Left colon (tissue), 2 donors: ENCODE measurements at regions not wholly inside any gene's neighbourhood (a gene's known extent, or its start where the extent isn't known, plus 50 kb on each side); places are given as distances from the start of the nearest gene placed in this dataset.

Experiments
- ATAC-seq: fragments of 200-7000 bp; cut with Tn5 transposase; one replicate; pipeline ENCODE4 v1.9.1; 2020; ENCODE audit warnings: mild to moderate bottlenecking, moderate library complexity
- DNase-seq, 2 donors: peaks; one replicate each; pipeline ENCODE4 v3.0.0-alpha.2; 2020
- intact Hi-C, 2 donors: fragments of 100-400 bp; cut with DNase I in 1 of 2; cut with micrococcal nuclease in 1 of 2; formaldehyde crosslinking; loops; one replicate each; pipeline versions ENCODE4 v1.11.2 to v1.14.0; 2022; cut with DNase I, micrococcal nuclease
- donor health status: DM: no; HTN: no; CAD: no.
- donor health status: DM: yes; HTN: yes; CAD: no.

DNA sequence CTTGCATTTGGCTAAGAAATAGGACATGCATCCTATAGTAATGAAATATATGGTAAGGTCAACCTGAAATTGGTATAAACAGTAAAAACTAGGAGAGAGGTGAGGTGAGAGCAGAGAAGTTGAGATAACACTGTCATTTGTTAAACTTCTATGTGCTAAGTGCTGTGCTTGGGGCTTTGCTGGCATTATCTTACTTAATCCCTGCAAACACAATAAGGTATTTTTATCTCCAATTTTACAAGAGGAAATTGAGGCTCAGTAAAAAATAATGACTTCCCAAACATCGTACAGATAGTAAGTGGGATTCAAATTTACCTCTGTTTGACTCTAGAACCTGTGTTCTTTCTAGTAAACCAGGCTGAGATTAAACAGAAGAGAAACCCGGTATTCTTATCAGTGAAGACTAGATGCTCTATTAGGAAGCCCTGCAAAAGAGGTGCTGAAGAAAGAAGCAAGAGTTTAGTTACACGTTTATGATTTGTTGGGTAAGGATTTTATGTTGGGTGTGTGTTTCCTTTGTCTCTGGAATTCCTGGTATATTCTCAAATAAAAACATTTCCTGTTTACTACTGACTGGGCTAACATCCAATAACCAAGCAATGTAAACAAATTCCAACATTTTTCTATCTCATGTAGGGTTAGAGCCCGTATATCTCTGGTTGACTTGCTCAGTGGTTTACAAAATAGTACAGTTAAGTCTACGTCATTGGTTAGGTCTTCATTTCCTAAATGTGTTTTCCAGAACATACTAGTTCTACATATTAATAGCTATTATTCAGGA is 137.3 kb upstream of the FNDC3A start:
- no peak for ATAC-seq
- no peak for DNase-seq
- intact Hi-C loops = no loop called here

DNA sequence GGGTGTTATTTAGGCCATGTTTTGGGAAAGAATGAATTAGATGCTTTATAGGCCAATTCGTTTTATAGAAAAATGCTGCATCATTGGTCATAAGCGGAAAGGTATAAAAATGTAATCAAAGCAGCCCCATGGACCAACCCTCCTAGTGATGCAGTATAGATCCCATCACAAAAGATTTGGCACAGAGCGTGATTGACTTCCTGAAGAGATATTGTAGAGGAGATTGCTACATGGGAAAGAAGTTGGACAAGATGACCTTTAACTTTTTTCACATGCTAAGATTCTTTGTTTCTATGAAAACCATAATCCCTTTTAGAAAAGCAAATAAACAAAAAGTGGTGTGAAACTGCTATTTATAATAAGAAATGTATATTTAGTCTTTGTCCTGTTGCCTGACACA is 136.5 kb upstream of the FNDC3A start:
- ATAC-seq = no peak
- intact Hi-C loops = no loop called here
- DNase-seq = no peak

DNA sequence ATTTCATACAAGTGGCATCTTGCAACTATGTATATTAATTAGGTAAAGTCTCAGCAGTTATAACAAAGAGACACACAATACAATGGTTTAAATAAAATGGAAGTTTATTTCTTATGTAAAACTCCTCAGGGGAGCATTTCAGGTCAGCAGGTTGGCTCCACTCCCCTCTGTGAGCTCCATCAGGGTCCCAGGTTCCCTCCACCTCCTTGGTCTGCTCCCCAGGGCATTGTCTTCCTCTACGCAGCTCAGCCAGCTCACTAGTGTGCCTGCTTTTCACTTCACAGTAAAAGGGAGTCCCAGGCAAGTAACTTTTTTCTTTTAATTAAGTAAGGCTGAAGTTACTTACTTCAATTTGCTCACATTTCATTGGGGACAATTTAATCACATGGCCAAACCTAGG is 135.3 kb upstream of the FNDC3A start:
- ATAC-seq (no peak), DNase-seq (no peak)
- intact Hi-C loops = no loop called here

DNA sequence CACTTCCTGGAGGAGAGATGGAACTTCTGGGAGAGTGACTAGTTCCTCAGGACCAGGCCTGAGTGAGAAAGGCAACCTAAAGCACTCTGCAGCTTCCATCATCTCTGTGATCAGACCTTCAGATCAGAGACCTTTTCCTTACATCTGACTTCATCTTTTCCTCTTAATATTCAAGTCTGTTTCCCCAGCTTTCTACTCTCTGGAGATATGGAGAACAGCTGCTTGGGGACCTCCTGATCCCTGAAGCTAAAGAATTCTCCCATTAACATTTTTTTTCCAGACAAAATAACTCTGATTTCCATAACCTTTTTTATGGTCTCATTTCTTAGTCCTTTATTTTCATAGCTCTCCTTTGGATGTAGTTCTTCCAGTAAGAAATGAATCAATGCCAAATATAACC is 133.4 kb upstream of the FNDC3A start:
- DNase-seq = no peak
- intact Hi-C loops = no loop called here
- no peak for ATAC-seq

DNA sequence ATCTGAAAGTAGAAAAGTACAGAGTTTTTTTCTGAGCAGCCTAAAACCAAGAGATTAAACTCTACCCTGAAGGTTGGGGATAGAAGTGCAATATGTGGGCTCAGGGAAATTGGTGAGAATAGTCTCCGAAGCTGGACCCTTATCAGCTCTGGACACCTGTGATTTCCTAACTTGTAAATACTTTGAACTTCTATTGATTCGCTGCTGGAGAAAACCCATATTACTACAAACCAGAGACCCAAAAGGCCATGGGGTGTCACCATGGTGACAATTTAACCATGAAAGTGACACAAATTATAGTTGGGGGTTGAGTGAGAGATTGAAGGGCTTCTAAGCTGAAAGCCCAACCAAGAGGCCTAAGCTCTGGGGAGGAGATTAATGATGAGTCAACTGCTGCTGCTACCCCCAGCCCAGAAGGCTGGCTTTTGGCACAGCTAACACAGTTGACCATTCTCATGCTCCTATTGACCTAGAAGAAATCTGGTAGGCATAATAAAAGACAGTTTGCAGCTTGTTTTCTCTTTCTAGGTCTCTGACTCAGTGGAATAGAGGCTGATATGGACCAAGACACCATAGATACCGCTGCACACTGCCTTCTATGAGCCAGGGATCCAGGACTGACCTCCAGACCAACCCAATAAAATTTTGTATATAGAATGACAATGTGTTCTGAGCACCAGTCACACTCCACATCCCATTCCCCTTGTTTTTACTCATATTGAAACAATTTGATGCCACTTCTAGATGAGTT is 131.9 kb upstream of the FNDC3A start:
- no peak for DNase-seq

DNA sequence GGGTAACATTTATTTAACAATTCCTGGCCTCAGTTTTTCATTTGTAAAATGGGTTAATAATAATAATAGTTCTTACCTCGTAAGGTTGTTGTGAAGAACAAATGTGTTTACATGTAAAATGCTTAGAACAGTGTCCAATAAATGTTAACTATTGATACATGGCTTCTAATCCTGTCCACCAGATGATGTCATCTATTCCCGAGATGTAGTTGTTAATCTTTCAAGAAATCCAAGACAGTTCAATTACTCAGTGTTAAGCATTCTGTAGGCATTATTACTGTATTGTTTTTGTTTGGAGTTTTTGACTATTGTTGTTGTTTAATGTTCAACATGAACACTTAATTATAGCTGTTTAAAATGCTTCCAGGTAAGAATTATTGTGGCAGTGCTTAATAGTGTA is 131.0 kb upstream of the FNDC3A start:
- intact Hi-C loops = no loop called here

More for the DNA sequence above, 131.9 kb upstream of the FNDC3A start:
- no peak for ATAC-seq
- intact Hi-C loops = no loop called here

DNA sequence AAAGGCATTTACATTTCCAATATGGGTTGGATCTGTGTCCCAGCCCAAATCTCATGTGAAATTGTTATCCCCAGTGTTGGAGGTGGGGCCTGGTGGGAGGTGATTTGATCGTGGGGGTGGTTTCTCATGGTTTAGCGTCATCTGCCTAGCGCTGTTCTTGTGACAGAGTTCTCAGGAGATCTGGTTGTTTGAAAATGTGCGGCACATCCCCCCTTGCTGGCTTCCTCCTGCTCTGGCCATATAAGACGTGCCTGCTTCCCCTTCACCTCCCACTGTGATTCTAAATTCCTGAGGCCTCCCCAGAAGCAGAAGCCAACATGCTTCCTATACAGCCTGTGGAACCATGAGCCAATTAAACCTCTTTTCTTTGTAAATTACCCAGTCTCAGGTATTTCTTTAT is 126.2 kb upstream of the FNDC3A start:
- intact Hi-C loops = no loop called here
- ATAC-seq = no peak

More for the DNA sequence above, 131.0 kb upstream of the FNDC3A start:
- no peak for DNase-seq
- ATAC-seq = no peak

DNA sequence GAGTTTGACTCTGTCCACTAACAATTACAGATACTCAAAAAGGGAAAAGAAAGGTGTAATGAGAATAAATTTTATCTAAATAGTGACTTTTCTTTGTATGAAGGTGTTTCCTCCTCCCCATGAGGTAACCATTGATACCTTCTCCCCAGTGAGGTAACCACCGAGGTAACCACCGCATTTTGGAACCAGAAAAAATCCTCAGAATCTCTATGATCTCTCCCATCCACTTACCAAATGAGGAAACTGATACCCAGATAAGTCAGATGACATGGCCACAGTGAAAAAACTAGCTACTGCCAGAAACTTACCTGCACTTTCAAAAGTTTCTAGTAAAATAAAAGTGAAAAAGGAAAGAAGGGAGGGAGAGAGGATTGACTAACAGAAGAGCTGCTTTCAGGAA is 124.0 kb upstream of the FNDC3A start:
- no peak for ATAC-seq
- intact Hi-C loops = no loop called here

More for the DNA sequence above, 126.2 kb upstream of the FNDC3A start:
- no peak for DNase-seq

DNA sequence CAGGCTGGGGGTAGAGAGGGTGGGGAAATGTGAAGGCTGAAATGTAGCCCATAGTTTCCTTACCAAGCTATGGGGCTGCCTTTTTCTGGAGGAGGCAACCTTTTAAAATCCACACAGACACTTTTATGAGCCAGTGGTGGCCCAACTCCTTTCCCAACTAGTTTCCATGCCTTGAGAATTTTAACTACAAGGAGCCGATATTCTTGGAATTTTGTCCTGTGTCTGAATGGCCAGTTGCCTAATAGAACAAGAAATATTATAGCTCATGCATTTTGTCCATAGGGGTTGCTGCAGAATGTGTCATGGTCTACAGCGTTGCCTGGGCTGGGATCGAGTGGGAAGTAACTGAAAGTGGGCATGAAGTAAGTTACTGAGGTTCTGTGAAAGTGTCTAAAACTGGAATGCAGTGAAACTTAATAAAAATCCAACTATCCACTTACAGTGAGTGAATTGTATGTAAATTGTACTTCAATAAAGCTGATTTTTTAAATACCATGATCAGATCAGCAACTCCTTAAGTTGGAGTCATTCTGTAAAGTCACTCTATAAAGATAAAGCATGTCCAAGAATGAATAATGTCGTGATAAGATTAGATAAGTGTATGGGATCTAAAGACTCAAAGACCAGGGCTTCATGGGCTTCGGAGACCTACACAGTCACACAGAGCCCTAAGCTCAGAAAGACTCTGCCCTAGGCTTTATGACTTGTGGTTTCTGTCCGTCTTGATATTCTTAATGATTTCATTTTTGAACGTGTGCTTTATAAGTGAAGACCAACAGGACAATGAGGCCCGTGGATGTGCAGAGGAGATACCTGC is 122.6 kb upstream of the FNDC3A start:
- ATAC-seq (no peak), DNase-seq (no peak)
- intact Hi-C loops = no loop called here

More for the DNA sequence above, 124.0 kb upstream of the FNDC3A start:
- no peak for DNase-seq

DNA sequence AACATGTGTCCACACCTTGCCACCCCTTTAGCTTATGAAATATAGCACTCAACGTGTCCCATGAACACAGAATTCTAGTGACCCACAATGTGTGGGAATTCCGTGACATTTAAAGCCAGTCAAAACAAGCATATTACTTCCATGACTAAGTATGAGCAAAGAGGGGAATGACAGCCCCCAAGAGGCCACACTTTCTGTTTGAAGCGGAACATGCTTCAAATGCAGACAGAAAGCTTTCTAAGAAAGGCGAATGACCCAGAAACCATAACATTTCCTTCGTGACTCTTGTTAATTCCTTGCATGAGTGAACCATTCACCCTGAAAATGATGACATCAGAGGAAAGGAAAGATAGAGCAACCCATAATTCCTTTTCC is 122.0 kb upstream of the FNDC3A start:
- DNase-seq (no peak), ATAC-seq (no peak)
- intact Hi-C loops = no loop called here

DNA sequence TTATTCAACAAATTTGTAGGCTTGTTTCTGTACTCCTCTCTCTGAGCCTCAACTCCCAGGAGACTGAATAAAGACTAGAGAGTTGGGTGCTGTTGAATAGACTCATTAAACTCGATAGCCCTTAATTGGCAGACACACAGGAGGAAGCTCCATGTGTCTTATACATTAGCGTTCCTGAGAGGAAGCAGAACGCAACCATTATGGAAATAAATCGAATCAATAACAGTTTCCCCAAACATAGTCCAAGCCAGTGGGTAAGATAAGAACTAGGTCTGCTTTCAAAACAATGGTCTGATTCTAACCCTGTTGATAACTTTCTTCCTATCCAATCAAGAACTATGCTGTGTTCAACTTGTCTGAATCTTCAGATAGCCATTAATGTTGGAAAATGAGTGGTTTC is 118.1 kb upstream of the FNDC3A start:
- DNase-seq = no peak
- ATAC-seq = no peak
- intact Hi-C loops = no loop called here

DNA sequence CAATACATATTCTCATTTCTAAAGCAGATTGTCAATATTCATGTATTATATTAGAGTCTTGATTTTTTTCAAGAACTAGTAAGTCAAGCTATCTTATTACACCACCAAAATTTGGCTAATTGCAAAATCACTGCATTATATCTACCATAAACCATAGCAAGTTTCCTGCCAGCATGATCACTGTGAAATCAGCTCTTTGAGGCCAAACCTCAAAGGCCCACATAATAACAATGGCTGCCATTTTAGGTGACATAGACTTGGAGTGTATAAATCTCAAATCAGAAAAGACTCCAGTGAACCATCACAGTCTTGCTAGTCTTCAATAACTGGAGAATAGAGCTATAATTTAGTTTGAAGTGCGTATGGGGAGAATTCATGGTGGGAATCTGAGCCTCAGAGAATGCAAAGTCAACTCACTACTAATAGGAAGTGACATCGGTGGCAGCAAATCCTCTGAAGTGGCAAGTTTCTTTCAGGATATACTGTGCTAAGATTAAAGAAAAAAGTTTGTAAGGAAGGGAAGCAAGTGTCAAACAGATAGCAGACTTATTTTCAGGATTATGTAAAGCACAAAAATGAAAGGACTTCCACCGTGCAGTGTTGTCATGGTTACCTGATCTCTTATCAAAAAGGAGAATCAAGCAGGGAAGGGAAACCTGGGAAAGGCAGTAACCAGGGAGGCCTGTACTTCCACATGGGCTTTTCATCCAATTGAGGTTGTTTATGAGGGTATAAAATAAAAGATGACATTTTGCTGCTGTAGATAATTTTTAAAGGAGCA is 117.4 kb upstream of the FNDC3A start:
- DNase-seq (no peak), ATAC-seq (peak; percentile 15)

DNA sequence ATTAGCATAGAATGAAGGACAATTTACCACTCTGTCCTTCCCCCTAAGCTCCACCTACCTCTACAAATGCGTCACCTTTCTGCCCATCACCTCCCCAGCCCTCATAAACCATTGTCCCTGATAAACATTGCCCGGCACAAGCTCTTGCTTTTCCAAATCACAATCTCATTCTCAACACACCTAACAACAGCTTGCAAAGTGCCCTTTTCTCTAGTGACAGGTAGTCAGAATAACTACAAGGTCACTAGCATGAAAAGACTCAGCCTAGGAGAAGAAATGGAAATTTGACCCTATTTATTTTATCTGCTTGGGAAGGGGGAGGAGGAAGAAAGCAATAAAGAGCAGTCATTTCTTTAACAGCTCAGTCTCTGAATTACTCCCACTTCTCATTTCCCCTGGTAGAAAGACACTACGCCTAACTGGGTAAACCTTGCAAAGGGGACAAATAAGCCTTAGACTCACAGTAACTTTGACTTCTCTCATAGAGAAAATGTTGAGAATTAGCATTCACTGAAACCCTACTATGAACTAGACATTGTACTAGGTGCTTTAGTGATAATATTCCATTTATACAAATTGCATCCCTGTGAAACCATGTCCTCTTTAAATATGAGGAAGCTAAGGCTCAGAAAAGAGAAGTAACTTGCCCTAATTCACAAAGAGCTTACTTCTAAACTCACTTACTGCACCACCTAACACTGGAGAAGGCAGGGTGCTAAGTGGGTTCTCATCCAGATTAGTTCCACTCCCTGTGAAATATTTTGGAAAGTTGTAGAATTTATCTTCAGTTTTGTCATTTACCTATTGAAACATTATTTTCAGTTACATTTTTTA is 116.2 kb upstream of the FNDC3A start:
- ATAC-seq (peak; percentile 94), DNase-seq (peak; percentile 28 to 62)
- intact Hi-C loops = no loop called here

More for the DNA sequence above, 117.4 kb upstream of the FNDC3A start:
- intact Hi-C loops = no loop called here

DNA sequence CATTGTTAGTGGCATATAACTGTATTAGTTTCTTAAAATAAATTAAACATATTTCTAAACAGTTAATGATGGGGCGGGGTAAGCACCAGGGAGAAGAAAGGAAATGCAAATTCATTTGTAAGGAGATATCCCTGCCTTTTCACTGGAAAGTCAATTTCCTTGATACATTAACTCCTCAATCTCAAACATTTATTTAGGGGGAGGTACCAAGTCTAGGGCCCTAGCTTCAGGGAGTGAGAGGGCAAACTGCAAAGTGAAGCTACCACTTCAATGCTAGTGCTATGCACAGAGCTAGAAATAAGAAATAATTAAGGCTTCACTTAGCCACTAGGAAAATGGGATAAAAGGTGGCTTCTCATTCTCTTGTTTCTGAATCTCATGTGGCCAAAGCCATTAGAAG is 115.3 kb upstream of the FNDC3A start:
- DNase-seq (no peak), ATAC-seq (peak; percentile 58)
- intact Hi-C loops = no loop called here

DNA sequence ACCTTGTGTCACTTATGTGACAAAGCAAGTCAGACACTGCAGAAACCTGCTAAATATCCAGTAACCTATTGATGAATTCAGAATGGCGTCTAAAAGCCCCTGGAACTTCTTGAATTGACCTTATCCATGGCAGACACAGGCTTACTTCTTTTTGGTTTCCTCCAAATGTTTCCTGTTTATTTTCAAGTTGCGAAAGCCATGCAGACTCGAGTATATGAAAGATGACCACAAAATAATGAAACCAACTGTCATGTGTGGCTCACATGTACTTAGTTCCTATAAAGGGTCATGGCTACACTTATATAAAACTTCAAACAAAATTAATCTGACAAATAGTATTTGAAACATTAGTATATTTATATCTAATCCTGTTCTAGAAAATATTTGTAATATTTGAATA is 113.1 kb upstream of the FNDC3A start:
- intact Hi-C loops = no loop called here

DNA sequence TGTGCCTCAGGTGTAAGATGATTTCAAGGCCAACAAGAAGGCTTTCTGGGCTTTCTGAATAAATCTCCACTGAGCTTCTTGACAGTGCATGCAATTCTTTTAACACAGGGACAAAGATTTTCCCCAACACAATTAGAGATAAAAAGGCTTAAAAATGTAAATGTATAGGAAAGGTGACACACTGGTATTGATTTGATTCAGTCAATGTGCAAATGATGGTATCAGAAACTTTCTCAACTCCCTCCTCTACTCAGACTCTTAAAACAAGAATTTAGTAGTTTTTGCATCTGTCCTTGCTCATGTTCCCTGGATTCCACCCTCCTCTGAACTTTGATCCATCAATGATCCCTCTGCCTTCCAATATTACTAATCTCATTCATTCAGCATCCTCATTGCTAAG is 111.6 kb upstream of the FNDC3A start:
- intact Hi-C loops = no loop called here
- ATAC-seq (no peak), DNase-seq (no peak)

More for the DNA sequence above, 113.1 kb upstream of the FNDC3A start:
- DNase-seq (no peak), ATAC-seq (no peak)

DNA sequence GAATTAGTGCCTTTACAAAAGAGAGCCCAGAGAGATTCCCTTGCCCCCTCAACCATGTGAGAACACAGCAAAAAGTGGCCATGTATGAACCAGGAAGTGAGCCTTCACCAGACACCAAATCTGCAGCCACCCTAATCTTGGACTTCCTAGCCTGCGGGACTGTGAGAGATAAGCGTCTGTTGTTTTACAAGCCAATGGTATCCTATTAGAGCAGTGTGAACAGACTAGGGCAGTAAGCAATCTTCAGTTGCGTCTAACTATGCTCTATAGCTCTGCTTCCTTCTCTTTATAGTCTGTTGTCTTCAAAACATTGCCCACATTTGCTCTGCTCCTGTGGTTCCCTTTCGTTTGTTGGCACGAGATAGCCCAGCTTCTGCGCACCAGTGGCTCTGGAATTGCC is 109.5 kb upstream of the FNDC3A start:
- DNase-seq = no peak
- peak; percentile 42 for ATAC-seq
- intact Hi-C loops = no loop called here

DNA sequence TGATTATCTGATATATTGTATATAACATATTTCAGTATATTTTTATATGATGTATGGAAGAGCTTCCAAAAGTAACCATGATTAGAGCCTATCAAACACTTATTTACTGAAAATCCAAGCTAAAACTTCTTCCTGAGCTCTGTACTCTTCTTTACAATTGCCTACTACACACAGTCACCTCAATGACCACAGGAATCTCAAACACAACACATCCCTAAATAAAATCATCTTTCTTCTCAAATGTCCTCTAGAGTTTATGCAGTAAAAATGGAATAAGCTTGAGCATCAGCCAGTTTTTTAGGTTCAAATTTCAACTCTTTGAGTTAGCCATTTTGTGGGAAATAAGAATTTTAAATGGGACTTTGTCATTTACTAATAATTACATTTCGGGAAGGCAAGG is 102.6 kb upstream of the FNDC3A start:
- intact Hi-C loops = no loop called here
- ATAC-seq = no peak
- no peak for DNase-seq
